HepG2 (cell line): ENCODE measurements at regions not wholly inside any gene's neighbourhood (a gene's known extent, or its start where the extent isn't known, plus 50 kb on each side); places are given as distances from the start of the nearest gene placed in this dataset.

Source experiments
- AHR ChIP-seq: IDR thresholded peaks from 2 replicates; pipeline ENCODE4 v1.6.1; 2018; ENCODE audit warnings: missing genetic modification reagents, missing compliant biosample characterization
- MAZ ChIP-seq, 2 experiments: sonication (generic) in 1 of 2; formaldehyde crosslinking in 1 of 2; IDR thresholded peaks; 2 replicates each; pipeline versions ENCODE4 v1.5.0 to v1.6.1; 2012 to 2020; ENCODE audit warnings: low read depth in 2 of 2, mild to moderate bottlenecking in 2 of 2, borderline replicate concordance in 1 of 2, improper control_type of control experiment in 1 of 2, low read length in 1 of 2, missing genetic modification reagents in 1 of 2, moderate library complexity in 1 of 2

GRCh38 chr12:91836264-91836663, 309.4 kb downstream of the BTG1 start:
- TF ChIP-seq MAZ (IDR thresholded peaks at IDR 0.05; ENCODE audit: borderline replicate concordance, low read depth, low read length) (no peak), MAZ (CRISPR knock-in tag; IDR thresholded peaks at IDR 0.05; ENCODE audit: low read depth) (no peak), AHR (CRISPR knock-in tag) (no peak)
